Right ventricle myocardium superior (tissue), 1 donor: ENCODE measurements at regions not wholly inside any gene's neighbourhood (a gene's known extent, or its start where the extent isn't known, plus 50 kb on each side); places are given as distances from the start of the nearest gene placed in this dataset.
"Not testable (repeated sequence)": the region's sequence is repeated elsewhere in the genome, so short reads cannot be mapped to it uniquely, and the experiment has no call there.

Experiments
- ATAC-seq: fragments of 200-7000 bp; cut with Tn5 transposase; one replicate; pipeline ENCODE4 v1.9.1; 2020; ENCODE audit warnings: mild to moderate bottlenecking; ENCODE audit not compliant: poor library complexity
- DNase-seq: peaks from one replicate; pipeline ENCODE4 v3.0.0-alpha.2; 2020
- intact Hi-C: fragments of 100-400 bp; cut with DNase I; formaldehyde crosslinking; loops from one replicate; pipeline ENCODE4 v1.11.2; 2022
- donor health status: DM: no; HTN: yes; CAD: no; lungs with severe emphysema.

DNA sequence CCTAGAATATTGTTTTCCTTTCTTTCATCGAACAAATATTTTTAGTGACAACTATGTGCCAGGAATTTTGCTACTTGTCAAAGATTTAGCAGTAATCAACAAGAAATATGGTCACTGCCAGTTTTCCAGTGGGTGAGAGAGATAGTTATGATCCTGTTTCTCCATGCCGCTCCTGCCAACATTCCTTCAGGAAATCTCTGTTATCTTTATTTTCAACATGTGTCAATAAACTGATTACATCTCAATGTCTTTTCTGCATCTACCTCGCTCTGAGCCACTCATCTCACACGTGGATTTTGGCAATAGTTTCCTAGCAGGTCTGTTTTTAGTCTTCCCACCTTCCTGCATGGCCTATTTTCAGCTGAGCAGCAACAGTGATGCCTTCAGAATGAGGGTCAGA, 650.0 kb upstream of the STXBP6 start:
- ATAC-seq = no peak
- intact Hi-C loops = no loop called here
- DNase-seq = no peak

DNA sequence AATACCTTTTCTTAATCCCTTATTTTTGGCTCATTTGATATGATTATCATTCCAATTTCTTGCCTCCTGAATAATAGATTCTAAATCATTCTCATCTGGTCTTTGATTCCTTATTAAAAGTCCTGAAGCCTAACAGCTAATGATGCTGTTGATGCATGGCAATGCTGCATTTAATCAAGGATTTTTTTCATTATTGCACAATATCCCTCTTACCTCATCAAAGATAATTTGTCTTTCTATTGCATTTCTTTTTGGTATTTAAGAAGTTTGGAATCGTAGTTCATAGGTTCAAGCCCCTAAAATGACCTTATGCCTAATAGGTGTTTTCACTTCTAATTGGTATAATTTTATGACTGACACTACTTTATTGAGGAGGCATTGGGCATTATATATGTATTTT, 648.2 kb upstream of the STXBP6 start:
- intact Hi-C loops = no loop called here
- ATAC-seq = no peak
- DNase-seq = no peak

DNA sequence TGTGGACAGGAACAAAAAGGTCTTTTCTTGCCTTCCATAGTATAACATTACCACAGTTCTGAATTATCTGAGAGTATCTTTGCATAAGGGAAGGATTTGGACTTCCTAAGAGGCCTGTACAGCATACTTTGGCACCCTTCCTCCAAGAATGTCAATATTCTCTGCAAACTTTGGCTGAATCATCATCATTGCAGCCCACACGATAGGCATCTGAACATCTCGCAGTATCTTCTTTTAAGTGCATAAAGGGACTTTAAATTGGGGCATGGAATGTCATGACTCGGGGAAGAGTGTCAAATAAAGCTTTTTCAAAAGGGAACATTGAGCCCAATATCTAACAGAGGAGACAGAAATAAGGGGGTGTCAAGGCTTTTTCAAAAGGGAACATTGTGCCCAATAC, 646.2 kb upstream of the STXBP6 start:
- ATAC-seq = no peak
- intact Hi-C loops = no loop called here
- no peak for DNase-seq

DNA sequence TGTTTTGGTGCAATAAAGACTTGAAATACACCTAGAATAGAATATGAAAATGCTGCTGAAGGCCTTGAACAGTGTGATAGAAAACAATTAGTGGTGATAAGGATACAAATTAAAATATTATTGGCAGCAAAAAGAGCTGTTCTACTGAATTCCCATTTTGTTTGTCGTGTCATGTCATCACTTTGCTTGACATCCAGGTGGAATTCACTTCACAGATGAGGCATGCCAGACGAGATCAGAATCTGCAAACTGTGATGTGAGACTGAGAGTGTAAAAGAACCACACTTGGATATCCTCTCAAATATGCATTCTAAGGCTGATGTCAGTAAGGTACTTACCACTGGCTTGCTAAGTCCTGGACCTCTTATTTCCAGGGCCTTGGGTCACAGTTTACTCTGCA, 635.1 kb upstream of the STXBP6 start:
- no peak for ATAC-seq
- DNase-seq = no peak
- intact Hi-C loops = no loop called here

DNA sequence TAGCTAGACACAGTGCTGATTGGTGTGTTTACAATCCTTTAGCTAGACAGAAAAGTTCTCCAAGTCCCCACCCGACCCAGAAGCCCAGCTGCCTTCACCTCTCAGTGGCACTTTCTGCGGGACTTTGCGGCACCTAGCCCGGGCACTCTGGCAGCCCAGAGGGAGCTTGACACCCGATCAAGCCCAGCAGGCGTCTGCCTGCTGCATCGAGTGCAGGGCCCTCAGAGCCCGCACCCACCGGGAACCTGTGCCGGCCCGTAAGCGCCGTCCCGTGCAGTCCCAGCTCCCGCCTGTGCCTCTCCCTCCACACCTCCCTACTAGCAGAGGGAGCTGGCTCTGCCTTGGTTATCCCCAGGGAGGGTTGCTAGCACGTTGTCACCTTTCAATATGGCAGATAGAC, 631.0 kb upstream of the STXBP6 start:
- intact Hi-C loops = no loop called here
- no peak for DNase-seq
- no peak for ATAC-seq

DNA sequence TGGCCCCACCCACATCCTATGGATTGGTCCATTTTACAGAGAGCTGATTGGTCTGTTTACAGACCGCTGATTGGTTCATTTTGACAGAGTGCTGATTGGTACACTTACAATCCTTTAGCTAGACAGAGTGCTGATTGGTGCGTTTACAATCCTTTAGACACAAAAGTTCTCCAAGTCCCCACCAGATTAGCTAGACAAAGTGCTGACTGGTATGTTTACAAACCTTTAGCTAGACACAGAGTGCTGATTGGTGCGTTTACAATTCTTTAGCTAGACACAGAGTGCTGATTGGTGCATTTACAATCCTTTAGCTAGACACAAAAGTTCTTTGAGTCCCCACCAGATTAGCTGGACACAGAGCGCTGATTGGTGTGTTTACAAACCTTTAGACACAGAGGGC, 630.6 kb upstream of the STXBP6 start:
- DNase-seq, ATAC-seq, intact Hi-C loops: not testable (repeated sequence)

DNA sequence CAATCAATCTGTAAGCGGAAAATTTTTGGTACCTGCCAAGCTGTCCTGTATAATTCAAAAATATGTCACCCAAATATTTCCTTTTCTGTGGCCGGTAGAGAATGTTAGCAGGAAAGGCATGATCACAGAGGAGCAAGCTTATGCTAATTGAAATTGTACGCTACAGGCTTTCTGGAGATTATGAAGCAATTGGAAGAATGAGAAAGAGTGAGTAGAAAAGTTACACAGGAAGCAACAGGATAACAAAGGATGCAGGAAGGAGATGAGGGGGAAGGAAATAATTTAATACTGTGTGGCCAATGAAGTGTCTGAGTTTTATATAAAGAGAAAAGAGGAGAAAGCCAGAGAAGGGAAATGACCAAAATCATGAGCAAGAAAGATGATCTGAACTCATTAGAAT, 627.2 kb upstream of the STXBP6 start:
- intact Hi-C loops = no loop called here
- ATAC-seq = no peak
- DNase-seq = no peak

DNA sequence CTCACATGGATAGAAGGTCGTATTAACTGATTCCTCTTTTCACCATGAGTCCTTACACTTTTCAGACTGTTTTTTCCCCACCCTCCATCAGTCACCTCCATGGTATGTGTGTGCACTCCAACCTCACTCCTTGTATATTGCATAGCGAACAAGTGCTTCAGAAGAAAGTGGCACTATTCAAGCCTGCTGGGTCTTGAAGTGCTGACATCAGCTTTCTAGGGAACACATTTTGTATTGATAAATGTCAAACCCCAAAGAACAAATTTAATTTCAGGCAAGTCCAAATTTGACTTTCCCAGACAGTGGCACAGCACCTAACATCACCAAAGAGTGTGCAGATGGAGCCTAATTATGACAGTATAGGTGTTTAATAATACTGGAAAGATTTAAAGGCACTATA, 617.4 kb upstream of the STXBP6 start:
- ATAC-seq = no peak
- intact Hi-C loops = no loop called here
- no peak for DNase-seq

DNA sequence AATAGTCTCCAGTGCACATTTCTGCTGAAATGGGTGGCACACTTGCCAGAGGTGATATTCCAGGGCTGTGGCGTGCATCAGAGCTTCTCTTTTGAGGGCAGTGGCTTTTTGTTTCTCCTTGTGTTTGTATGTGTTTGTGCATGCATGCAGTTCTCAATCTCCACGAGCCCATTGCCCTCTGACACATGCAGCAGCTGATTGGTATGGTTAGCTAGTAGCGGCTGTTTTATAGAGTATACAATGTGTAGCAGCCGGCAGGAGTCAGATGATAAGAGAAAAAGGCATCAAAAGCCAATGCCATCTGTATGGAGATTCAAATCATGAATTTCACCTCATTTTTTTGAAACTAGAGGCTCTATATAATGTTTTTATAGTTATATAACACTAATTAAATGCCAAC, 616.9 kb upstream of the STXBP6 start:
- ATAC-seq (no peak), DNase-seq (no peak)
- intact Hi-C loops = no loop called here

DNA sequence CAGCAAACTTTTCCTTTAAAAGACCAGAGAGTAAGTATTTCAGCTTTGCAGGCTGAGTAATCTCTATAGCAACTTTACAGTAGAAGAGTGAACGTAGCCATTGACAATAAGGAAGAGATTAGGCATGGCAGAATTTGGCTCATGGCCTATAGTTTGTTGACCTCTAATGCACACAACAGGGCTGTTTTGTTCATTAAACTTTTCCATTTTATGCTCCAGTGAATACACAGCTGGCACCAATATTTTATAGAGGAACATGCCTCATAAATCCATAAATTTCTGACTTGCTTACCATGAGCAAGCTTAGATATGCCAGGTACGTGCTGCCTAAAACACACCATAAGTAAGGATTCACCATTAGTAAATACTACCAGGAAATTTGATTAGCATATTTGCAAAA, 609.0 kb upstream of the STXBP6 start:
- no peak for ATAC-seq
- DNase-seq = no peak
- intact Hi-C loops = no loop called here

DNA sequence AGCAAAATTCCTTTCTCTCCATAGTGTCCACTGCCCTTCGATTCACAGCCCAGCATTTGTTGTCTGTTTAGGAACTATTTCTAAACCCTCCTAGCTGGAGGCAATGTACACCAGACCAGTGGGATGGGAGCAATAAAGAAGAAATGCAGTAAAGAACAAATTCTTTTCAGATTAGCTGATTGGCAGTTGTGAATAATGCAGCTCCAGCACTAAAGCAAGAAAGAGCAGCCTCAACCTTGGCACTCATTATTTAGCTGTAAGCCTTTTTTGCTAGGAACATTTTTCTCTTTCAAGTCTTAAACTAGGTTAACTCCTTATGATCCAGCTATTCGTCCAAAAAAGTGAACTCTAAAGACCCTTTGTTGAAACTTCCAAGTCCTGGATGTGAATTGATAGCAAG, 580.5 kb upstream of the STXBP6 start:
- ATAC-seq (no peak), DNase-seq (no peak)
- intact Hi-C loops = no loop called here

DNA sequence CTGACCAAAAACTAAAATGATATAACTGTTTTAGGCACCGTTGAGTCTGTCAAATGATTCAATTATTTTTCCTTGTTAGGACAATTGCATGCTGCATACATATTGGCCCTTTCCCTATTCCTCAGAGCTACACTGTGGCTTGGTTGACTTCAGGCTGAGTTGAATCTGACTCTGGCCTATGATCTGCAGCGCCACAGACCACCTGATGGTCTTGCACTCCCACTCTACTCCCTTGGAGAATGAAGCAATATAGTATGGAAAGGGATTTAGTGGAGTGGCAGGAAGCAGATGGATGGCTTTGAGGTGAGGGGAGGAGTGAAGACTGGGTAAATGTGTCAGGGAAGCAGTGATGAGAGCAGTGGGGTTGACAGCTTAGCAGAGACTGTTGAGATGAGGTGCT, 579.0 kb upstream of the STXBP6 start:
- ATAC-seq = no peak
- DNase-seq = no peak
- intact Hi-C loops = no loop called here

DNA sequence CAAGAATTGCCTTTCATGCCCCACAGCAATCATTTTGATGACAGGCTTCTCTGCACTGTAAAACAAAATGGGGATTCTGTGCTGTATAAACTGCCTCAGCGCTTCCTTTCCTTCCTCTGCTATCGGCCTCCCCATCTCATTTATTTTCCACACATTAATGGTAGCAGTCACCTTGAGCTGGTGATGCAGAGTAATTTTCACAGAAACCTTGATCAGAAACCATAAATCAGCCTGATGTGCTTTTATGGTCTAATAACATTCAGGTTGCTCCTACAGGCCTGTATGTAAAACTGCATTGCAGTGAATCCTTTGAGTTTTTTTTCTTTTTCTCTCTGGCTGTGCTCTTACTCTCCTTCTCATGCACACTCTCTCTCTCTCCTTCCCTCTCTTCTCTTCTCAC, 578.4 kb upstream of the STXBP6 start:
- ATAC-seq (no peak), DNase-seq (no peak)
- intact Hi-C loops = no loop called here

DNA sequence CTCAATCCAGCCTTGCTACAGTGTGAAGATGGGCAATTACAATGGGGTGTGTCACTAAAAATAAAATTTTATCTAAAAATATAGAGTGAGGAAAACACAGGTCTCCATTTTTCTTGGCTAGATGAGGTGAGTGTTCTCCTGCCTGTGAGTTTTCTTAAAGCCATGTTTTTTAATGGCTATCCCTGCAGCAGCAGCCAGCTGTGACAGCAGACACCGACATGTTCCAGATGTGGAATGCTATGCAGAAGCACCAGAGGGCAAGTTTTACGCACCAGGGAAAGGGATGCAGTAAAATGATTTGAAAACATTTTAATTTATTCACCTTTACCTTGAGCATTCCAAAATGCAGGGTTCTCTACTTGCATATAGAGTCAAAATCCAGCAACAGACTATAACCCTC, 577.0 kb upstream of the STXBP6 start:
- intact Hi-C loops = no loop called here
- ATAC-seq (no peak), DNase-seq (no peak)

DNA sequence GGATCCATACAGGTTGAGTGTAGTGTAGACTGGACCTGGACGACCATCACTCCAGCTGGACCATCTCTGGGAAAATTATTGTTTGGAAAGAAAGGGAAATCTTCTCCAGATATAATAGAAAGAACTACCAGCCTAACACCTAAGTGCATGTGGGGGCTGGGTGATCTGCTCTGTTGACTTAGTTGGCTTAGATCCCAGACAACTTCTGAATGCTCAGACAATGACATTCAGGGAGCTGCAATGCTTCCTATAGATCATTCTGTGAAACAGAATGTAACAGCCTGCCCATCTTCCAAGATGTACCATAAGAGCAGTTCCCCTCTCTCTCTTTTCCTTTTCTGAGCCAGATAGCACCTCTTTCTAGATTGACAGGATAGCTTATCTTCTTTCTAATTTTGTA, 572.8 kb upstream of the STXBP6 start:
- DNase-seq (no peak), ATAC-seq (no peak)
- intact Hi-C loops = no loop called here

DNA sequence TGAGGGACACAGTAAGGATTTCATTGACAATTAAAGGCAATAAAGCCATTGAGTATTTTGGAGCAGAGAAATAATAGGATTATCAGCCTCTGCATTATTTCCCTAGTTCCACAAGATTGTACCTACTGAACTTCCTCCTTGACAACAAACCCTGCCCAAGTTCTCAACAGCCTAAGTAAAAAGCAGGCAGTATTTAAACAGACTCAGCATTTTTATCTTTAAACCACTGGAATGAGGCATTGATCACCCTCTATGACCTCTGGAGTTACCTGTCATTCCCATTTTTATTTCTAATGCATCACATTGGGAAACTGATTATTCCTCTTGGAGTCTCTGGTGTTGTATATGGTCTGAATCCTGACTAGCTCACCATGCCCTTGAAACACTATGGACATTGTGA, 570.6 kb upstream of the STXBP6 start:
- ATAC-seq (no peak), DNase-seq (no peak)
- intact Hi-C loops = no loop called here

DNA sequence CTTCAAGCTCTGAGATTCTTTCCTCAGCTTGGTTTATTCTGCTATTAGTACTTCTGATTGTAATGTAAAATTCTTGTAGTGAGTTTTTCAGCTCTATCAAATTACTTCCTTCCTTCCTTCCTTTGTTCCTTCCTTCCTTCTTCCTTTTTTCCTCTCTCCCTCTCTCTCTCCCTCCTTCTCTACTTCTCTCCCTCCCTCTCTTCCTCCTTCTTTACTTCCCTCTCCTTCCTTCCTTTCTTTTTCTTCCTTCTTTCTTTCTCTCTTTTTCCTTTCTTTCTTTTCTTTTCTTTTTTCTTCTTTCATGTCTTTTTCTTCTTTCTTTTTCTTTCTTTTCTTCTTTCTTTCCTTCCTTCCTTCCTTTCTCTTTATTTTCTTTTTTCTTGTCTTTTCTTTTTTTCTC, 565.2 kb upstream of the STXBP6 start:
- no peak for DNase-seq
- intact Hi-C loops = no loop called here
- ATAC-seq = no peak

DNA sequence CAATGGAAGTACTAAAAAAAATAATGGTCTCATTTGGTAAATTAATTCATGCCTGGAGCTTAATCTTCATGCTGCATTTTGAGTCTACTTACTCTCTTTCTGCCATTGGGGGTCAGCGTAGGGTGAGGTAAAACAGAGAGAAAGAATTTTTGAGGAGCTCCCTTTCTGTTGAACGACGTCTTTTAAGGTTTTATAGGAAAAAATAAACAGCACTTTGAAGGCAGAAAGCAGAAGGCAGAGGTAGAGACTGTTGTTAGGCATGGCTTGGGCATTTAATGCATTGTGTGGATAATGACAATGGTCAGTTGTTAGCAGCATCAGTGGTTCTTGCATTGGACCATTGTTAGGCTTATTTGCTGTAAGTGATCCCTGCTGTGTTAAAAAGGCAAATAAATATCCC, 557.2 kb upstream of the STXBP6 start:
- intact Hi-C loops = no loop called here
- DNase-seq (no peak), ATAC-seq (no peak)

DNA sequence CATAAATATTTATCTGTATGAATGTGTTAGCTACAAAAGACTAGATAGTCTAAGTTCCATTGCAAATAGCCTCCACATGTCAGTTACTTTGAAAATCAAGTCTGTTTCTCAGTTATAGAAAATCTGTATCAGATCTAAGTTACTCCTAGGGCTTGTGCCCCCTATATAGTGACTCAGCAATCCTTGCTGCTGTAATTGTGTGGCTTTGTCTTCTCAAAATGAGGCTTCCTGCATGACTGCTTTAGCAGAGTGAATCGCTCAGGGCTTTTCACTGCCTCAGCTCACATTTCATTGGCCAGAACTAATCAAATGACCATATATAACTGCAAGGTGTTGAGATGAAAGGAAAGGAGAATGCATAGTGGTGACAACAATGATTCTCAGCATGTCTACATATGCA, 552.2 kb upstream of the STXBP6 start:
- ATAC-seq (no peak), DNase-seq (no peak)
- intact Hi-C loops = no loop called here

DNA sequence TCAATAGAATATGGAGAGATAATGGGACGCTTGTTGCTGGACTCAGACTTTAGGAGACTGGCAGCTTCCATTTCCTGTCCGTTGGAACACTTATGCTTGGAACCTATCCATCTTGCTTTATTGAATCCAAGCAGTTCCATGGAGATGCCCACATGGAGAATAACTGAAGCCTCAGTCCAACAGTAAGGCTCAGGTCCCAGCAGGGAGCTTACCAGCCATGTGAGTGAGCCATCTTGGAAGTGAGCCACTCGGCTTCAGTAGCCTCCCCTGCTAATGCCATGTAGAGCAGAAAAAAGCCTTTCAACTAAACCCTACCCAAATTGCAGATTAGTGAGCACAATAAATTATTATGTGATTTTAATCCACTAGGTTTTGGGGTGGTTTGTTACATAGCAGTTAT, 538.8 kb upstream of the STXBP6 start:
- ATAC-seq = no peak
- intact Hi-C loops = no loop called here
- no peak for DNase-seq

DNA sequence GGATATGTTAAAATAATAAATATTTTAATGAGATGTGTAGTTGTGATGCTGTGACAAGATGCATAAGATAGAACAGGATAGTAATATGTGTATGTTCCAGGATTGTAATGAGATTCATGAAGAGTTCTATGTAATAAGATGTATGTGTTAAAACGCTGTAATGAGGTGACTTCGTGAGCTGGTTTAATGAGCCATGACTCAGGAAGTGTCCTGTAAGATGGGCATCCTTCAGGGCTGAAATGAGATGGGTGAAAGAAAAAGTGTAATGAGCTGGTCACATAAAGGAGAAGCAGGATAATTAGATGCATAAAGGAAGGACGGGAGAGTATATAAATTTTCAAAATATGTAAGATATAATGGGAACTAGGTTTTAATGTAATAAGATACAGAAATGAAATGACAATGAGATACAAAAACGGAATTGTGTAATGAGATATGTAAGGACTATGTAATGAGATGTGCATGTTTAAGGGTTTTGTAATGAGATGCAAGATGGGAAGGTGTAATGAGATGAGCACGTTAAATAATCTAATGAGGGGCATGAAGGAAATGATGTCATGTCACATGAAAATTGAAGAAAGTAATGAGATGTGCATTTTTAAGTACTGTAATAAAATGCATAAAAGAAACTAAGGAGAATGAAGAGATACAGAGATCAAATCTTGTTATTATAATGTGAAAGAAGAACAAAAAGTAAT, 524.8 kb upstream of the STXBP6 start:
- ATAC-seq (no peak), DNase-seq (no peak)
- intact Hi-C loops = no loop called here

DNA sequence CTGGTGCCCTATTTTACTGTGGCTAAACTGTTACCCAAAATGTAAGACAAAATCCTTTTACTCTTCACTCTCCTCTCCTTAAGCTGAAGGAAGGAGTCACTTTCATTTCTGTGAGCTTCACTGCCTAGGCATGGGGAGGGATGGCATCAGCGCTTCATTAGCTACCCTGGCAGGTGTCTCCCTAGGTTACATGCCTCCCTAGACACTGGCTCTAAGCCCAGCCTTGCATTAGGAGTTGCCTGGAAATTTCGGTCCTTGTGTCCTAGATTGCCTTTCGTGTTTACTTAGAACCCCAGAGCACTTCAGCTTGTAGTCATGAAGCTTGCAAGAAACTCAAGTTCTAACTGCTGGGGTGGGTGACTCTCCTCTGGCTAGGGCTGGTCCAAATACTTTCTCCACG, 520.5 kb upstream of the STXBP6 start:
- intact Hi-C loops = no loop called here
- ATAC-seq = no peak
- no peak for DNase-seq
